Activated B cell treated with CpG ODN at 0.5 μM for 24 hours (primary cell): ENCODE measurements at regions not wholly inside any gene's neighbourhood (a gene's known extent, or its start where the extent isn't known, plus 50 kb on each side); places are given as distances from the start of the nearest gene placed in this dataset.
"Not testable (repeated sequence)": the region's sequence is repeated elsewhere in the genome, so short reads cannot be mapped to it uniquely, and the experiment has no call there.

ENCODE experiments used
- ATAC-seq: fragments of 200-7000 bp; cut with Tn5 transposase; one replicate; pipeline ENCODE4 v1.10.0; 2021; ENCODE audit warnings: low read depth, mild to moderate bottlenecking, moderate library complexity
- CTCF ChIA-PET: fragments of 350-600 bp; sonication (Branson Sonifier 250); formaldehyde crosslinking; loops from one replicate; lab custom pipeline; 2021; ENCODE audit warnings: antibody characterized with exemption; lab: Charles Lee
- POLR2A ChIA-PET: fragments of 350-600 bp; sonication (Branson Sonifier 250); formaldehyde crosslinking; loops from one replicate; lab custom pipeline; 2021; ENCODE audit warnings: antibody characterized with exemption; lab: Charles Lee
- DNase-seq: peaks from one replicate; pipeline ENCODE4 v3.0.0; 2022
- H3K27ac Mint-ChIP-seq: one replicate; pipeline ENCODE4 v1.8.0; 2020; ENCODE audit warnings: mixed read lengths
- H3K27me3 Mint-ChIP-seq: one replicate; pipeline ENCODE4 v1.8.0; 2021; ENCODE audit warnings: mixed read lengths
- H3K36me3 Mint-ChIP-seq: one replicate; pipeline ENCODE4 v1.8.0; 2021; ENCODE audit warnings: low read depth, mixed read lengths
- H3K4me1 Mint-ChIP-seq: one replicate; pipeline ENCODE4 v1.8.0; 2021; ENCODE audit warnings: mixed read lengths
- H3K4me3 Mint-ChIP-seq: one replicate; pipeline ENCODE4 v1.8.0; 2020; ENCODE audit warnings: mild to moderate bottlenecking, mixed read lengths
- H3K9me3 Mint-ChIP-seq: one replicate; pipeline ENCODE4 v1.8.0; 2020; ENCODE audit warnings: mixed read lengths
- CTCF ChIP-seq: fragments of 200-600 bp; IDR thresholded peaks from one replicate; pipeline ENCODE4 v1.8.0; 2022; ENCODE audit warnings: antibody characterized with exemption, mild to moderate bottlenecking
- intact Hi-C: fragments of 100-400 bp; cut with micrococcal nuclease; formaldehyde crosslinking; loops from one replicate; pipeline ENCODE4 v1.15.1; 2024

- ATAC-seq (no peak), DNase-seq (no peak)
- Mint-ChIP-seq H3K4me1 (no peaks in the 10 kb centered on the region), H3K36me3 (no peaks in the 10 kb centered on the region), H3K27me3 (no peaks in the 10 kb centered on the region), H3K27ac (no peak overlapping the region), H3K4me3 (no peak overlapping the region), H3K9me3 (no peaks in the 10 kb centered on the region)
- intact Hi-C loops, result no loop called here
- ChIA-PET CTCF (no interaction called here), POLR2A (no interaction called here)
- no peak for TF ChIP-seq CTCF
Measured at GRCh38 chr5:29143266-29143665, 2050.2 kb upstream of the CDH6 start.

GRCh38 chr5:29134418-29134817 lies 2059.1 kb upstream of the CDH6 start:
- no peak for ATAC-seq
- no peak overlapping the region for H3K27ac Mint-ChIP-seq
- DNase-seq, result no peak
- no peaks in the 10 kb centered on the region for H3K36me3 Mint-ChIP-seq
- H3K4me1 Mint-ChIP-seq, result no peaks in the 10 kb centered on the region
- POLR2A ChIA-PET, result no interaction called here
- CTCF ChIA-PET, result no interaction called here
- intact Hi-C loops, result no loop called here
- no peak overlapping the region for H3K4me3 Mint-ChIP-seq
- no peak for TF ChIP-seq CTCF
- H3K27me3 Mint-ChIP-seq, result no peaks in the 10 kb centered on the region
- H3K9me3 Mint-ChIP-seq, result peaks cover 25% of the 10 kb centered on the region

- H3K9me3 Mint-ChIP-seq, result peaks cover 27% of the 10 kb centered on the region
- H3K4me3 Mint-ChIP-seq, result no peak overlapping the region
- no peaks in the 10 kb centered on the region for H3K36me3 Mint-ChIP-seq
- no peak for TF ChIP-seq CTCF
- H3K27me3 Mint-ChIP-seq, result no peaks in the 10 kb centered on the region
- CTCF ChIA-PET, result no interaction called here
- POLR2A ChIA-PET, result no interaction called here
- ATAC-seq (no peak), DNase-seq (no peak)
- intact Hi-C loops, result no loop called here
- no peaks in the 10 kb centered on the region for H3K4me1 Mint-ChIP-seq
- no peak overlapping the region for H3K27ac Mint-ChIP-seq
Measured at GRCh38 chr5:29131285-29131684, 2062.2 kb upstream of the CDH6 start.

GRCh38 chr5:29130786-29131185 lies 2062.7 kb upstream of the CDH6 start:
- no peaks in the 10 kb centered on the region for H3K4me1 Mint-ChIP-seq
- ATAC-seq (no peak), DNase-seq (no peak)
- CTCF ChIA-PET, result no interaction called here
- TF ChIP-seq CTCF, result no peak
- no peaks in the 10 kb centered on the region for H3K36me3 Mint-ChIP-seq
- no peak overlapping the region for H3K4me3 Mint-ChIP-seq
- no peaks in the 10 kb centered on the region for H3K27me3 Mint-ChIP-seq
- intact Hi-C loops, result no loop called here
- no peak overlapping the region for H3K27ac Mint-ChIP-seq
- POLR2A ChIA-PET, result no interaction called here
- peaks cover 27% of the 10 kb centered on the region for H3K9me3 Mint-ChIP-seq

GRCh38 chr5:29127524-29128156 lies 2065.8 kb upstream of the CDH6 start:
- H3K27me3 Mint-ChIP-seq, intact Hi-C loops, POLR2A ChIA-PET, DNase-seq, H3K36me3 Mint-ChIP-seq, H3K27ac Mint-ChIP-seq, H3K4me1 Mint-ChIP-seq, H3K4me3 Mint-ChIP-seq, ATAC-seq, CTCF ChIA-PET: not testable (repeated sequence)
- peaks cover 13% of the 10 kb centered on the region for H3K9me3 Mint-ChIP-seq

- intact Hi-C loops, H3K36me3 Mint-ChIP-seq, POLR2A ChIA-PET, H3K27me3 Mint-ChIP-seq, CTCF ChIA-PET, ATAC-seq, DNase-seq, H3K4me1 Mint-ChIP-seq, H3K4me3 Mint-ChIP-seq, H3K27ac Mint-ChIP-seq: not testable (repeated sequence)
- H3K9me3 Mint-ChIP-seq, result peaks cover 18% of the 10 kb centered on the region
Measured at GRCh38 chr5:29126462-29126861, 2067.0 kb upstream of the CDH6 start.
